ENCODE measurements at regions not wholly inside any gene's neighbourhood (a gene's known extent, or its start where the extent isn't known, plus 50 kb on each side); places are given as distances from the start of the nearest gene placed in this dataset.

DNA sequence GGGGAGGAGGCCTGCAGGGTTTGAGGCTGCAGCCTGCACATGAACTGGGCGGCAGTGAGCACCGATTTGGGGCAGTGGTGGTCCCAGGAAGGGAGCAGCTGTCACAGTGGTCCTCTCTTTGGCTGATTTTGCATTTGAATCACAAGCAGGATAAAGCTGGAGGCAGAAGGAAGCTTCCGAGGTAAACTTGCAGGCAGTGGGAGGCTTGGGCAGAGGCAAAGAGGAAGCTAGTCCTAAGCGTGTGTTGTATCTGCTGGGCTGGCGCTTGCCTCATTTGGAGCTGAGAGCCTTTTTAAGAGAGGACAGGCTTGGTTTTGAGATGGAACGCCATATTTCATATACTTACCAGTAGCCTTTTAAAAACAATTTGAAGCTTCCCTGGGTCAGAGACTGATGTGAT lies 177.2 kb upstream of the PODXL start:
- TF ChIP-seq, protein P1, sequence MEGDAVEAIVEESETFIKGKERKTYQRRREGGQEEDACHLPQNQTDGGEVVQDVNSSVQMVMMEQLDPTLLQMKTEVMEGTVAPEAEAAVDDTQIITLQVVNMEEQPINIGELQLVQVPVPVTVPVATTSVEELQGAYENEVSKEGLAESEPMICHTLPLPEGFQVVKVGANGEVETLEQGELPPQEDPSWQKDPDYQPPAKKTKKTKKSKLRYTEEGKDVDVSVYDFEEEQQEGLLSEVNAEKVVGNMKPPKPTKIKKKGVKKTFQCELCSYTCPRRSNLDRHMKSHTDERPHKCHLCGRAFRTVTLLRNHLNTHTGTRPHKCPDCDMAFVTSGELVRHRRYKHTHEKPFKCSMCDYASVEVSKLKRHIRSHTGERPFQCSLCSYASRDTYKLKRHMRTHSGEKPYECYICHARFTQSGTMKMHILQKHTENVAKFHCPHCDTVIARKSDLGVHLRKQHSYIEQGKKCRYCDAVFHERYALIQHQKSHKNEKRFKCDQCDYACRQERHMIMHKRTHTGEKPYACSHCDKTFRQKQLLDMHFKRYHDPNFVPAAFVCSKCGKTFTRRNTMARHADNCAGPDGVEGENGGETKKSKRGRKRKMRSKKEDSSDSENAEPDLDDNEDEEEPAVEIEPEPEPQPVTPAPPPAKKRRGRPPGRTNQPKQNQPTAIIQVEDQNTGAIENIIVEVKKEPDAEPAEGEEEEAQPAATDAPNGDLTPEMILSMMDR (IDR thresholded peaks at IDR 0.05) = no peak
- TF ChIP-seq, protein P2, sequence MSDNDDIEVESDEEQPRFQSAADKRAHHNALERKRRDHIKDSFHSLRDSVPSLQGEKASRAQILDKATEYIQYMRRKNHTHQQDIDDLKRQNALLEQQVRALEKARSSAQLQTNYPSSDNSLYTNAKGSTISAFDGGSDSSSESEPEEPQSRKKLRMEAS (IDR thresholded peaks at IDR 0.05; ENCODE audit: low read depth) = no peak
- TF ChIP-seq NRF1 (IDR thresholded peaks at IDR 0.05; ENCODE audit: low read depth, low read length) = no peak
- TF ChIP-seq TAF1 (IDR thresholded peaks at IDR 0.05; ENCODE audit: borderline replicate concordance, low read depth, low read length) = no peak
- no peak for TF ChIP-seq REST (IDR thresholded peaks at IDR 0.05; ENCODE audit: low read depth, low read length)
- TF ChIP-seq POLR2AphosphoS5 (IDR thresholded peaks at IDR 0.05; ENCODE audit: low read depth, low read length) = no peak
- no peak for TF ChIP-seq EP300 (IDR thresholded peaks at IDR 0.05; ENCODE audit: borderline replicate concordance in 1 of 2, low read depth in 1 of 2, low read length in 1 of 2)

Data from SK-N-SH (cell line).